HG02870 (cell line): ENCODE measurements at regions not wholly inside any gene's neighbourhood (a gene's known extent, or its start where the extent isn't known, plus 50 kb on each side); places are given as distances from the start of the nearest gene placed in this dataset.
A peak's percentile ranks its signal among the peaks of the same experiment; 100 is the strongest.

ENCODE experiments used
- ATAC-seq: cut with Tn5 transposase; IDR thresholded peaks from one replicate; pipeline ENCODE4 v1.9.1; 2021; ENCODE audit warnings: mild to moderate bottlenecking, moderate library complexity; ENCODE audit not compliant: unreplicated experiment

DNA sequence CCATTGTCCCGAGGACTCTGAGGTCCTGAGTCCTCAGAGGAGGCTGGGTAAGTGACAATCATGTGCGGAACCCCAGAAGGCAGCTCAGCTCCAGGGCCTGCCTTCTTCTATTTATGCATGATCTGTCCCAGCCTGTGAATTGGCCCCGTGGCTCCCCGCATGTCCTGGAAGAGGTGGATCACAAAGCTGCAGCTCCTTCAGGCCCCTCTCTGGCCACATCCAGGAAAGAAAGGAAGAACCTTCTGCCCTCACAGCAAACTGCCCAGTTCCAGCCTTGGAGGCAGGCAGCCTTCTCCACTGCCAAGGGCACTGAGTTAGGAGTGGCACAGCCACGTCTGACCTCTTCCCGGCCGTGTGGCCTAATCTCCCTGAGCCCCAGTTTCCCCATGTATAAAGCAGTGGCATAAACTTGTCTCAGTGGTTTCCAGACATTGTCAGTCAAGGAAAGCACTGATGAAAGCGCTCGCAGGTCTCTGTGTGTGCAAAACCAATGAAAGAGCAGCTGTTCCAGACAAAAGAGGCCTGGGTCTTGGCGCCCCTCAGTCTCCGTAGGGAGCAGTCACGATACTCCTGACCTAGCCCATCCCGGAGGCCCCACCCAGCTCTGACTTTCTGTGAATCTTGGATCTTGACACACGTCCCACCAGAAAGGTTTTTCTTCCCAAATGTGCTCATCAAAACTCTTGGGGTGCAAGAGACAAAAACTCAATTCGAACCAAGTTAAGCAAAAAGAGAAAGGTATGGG, 497.3 kb downstream of the SHQ1 start:
- ATAC-seq, result no peak

DNA sequence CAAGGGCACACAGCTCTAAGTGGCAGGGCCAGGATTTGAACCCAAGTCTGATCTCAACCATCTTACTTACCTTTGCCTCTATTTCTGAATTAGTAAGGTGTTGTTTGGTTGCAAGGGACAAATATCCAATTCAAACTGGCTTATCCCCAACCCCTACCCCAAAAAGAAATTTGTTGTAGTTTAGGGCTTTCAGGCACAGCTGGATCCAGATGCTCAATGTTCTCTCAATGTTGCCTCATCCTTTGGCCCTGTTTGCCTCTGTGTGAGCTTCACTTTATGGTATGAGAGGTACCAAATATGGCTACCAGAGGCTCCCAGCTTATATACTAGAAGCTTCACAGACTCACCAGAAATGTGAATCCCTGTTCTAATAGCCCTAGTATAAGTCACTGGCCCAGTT, 499.9 kb downstream of the SHQ1 start:
- no peak for ATAC-seq

DNA sequence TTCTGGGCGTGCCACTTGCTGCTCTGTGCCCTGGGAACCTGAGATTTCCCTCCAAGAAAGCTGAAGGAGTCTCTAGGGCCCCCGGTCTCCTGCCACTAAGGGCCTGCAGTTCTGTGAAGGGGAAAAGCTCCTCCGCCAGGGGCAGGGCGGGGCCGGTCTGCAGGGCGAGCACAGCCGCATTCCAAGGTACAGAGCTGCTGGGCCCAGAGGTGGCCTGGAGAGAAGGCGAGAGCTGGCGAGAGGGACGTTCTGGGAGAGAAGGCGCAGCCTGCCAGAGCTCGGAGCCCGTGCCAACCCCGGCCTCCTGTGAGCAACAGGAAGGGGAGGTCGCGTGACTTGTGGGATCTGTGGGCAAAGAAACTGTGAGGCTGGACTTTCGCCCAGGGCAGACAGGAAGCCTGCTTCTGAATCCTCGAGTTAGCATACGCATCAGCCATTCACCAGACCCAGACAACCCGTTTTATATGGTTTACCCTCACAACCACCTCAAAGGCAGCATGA, 500.4 kb downstream of the SHQ1 start:
- ATAC-seq, result no peak

DNA sequence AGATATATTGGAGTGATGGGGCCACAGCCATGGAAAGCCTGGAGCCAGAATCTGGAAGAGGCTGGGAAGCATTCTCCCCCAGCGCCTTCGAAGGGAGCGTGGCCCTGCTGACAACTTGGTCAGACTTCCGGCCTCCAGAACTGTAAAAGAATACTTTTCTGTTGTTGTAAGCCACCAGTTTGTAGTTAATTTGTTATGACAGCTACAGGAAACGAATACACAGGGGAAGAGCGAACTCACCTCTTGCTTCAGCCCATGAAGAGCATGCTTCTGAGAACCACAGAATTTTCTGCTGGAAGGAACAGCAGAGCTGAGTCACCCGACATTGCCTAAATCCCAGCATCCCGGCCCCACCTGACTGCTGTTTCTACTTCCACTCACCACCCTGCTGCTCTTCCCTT, 501.7 kb downstream of the SHQ1 start:
- ATAC-seq, result no peak

DNA sequence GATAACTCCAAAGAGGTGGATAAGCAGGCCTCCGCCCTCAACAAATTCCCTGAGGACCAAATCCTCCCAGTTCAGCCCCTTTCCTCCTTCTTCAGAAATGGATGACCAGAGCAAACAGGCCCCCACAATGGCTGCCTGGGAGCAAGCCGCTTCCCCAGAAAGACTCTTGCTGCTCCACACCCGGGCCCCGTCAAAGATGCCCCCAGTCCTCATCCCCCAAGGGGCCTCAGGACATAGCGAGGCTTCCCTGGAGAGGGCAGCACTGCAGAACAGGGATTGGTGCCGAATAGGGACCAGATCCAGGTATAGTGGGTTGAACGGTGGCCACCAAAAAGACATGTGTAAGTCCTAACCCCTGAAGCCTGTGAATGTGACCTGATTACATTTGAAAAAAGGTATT, 502.3 kb downstream of the SHQ1 start:
- no peak for ATAC-seq

DNA sequence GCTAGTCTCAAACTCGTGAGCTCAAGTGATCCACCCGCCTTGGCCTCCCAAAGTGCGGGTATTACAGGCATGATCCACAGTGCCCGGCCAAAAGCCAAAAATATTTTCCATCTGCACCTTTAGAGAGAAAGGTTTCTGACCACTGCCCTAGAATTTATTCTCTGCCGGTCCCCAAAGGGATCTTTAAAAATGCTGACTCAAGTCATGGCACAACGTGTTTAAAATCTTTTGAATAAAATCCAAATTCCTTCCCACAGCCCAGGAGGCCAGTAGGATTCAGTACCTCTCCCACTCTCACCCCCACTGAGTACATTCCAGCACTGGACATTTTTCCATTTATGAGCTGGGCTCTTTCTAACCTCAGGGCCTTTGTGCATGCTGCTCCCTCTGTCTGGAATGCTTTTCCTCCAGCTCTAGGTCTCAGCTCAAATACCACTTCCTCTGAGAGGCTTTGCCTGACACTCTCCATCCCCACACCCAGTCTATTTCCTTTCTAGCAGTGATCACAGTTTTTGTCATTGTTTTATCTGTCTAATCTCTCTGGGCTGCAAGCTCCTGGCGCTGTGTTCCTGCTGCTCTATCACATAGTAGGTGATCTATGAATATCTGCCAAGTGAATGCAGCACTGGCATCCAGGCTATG, 502.9 kb downstream of the SHQ1 start:
- ATAC-seq, result no peak

DNA sequence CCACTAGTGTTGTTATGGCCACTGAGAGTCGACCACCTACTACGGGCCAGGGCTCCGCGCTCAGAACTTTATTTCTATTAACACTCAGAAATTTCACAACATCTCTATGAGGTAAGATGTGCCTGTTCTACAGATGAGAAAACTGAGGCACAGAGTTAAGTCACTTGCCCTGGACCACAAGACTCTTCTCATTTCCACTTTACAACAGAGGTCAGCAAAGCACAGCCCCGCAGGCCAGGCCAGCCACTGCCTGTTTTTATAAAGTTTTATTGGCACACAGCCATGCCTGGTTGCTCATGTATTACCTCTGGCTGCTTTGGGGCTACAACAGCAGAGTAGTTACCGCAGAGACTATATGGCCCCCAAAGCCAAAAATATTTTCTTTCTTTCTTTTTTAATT, 503.6 kb downstream of the SHQ1 start:
- ATAC-seq, result no peak

DNA sequence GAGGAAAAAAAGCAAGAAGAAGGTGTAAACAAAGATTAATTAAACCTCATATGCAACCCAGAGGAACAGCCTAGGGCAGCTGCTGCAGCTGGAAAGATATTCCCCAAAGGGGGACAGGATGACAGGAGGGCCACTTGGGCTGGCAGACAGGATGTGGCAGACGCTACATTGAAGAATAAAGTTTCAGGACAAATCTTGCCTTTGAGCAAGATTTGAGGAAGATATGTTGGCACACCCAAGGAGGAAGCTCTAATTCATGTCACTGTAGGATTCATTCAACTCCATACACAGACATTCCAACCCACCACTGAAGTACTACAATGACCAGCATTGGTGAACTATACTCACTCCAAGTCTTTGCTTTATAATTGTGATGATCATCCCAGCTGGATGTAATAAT, 504.0 kb downstream of the SHQ1 start:
- ATAC-seq, result no peak

DNA sequence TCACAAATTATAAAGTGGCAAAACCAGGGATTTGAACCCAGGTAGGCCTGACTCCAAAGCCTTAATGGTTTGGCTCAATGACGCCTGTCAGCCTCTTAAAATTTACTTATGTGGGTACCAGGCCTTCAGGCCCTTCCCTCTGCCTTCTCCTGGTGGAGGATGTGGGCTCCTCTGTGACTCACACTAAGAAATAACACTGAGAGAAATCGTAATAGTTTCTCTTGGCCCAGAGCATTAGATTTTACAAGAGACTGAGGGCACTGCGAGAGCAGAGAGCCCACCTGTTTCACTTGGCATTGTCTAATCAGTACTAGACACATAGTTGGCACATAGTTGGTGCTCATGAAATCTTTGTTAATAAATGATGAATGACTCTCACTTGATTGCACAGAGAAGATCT, 505.2 kb downstream of the SHQ1 start:
- no peak for ATAC-seq

DNA sequence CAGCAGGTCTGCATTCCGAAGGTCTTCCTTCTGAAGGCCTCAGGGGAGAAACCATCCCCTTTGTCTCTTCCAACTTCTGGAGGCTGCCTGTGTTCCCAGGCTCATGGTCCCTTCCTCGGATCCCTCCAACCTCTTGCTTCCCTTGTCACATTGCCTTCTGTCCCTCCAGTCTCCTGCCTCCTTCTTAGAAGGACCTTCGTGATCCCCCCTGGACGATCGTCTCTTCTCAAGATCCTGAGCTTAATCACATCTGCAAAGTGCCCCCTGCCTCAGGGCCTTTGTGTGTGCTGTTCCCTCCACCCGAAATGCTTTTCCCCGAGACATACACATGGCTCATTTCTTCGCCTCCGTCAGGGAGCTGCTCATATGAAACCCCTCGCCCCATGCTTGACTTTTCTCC, 505.8 kb downstream of the SHQ1 start:
- no peak for ATAC-seq

DNA sequence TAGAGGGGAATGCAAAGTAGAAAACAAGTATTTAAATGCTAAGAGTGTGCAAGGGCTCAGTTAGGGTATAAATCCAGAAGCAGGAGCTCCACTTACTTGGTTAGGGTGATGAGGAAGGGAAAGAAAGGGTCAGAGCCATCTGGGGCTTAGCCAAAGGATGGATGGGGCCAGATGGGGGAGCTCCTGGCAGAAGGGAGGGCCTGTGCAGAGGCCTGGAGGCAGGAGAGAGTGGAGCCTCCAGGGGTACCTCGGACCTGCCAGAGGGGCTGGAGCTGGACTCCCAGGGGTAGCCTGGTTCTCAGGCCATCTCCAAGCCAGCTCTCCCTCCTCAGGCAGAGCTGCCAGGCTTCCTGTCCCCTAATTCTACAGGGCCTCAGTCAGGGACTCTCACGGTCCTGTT, 506.3 kb downstream of the SHQ1 start:
- no peak for ATAC-seq

DNA sequence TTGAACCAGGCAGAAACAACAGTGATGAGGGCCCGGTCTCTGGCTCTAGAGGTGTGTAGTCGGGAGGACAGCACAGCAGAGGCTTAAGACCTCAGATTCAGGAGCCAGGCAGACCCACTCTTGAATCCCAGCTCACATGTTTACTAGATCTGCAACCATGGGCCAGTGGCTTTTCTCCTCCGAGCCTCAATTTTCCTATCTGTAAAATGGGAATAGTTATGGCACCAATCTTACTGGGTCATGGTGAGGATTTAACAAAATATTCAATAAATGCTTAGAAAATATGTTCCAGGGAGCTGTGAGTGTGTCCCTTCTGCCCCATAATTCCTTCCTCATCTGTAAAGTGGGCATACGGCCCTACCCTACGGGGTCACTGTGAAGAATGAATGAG, 506.9 kb downstream of the SHQ1 start:
- ATAC-seq, result no peak

DNA sequence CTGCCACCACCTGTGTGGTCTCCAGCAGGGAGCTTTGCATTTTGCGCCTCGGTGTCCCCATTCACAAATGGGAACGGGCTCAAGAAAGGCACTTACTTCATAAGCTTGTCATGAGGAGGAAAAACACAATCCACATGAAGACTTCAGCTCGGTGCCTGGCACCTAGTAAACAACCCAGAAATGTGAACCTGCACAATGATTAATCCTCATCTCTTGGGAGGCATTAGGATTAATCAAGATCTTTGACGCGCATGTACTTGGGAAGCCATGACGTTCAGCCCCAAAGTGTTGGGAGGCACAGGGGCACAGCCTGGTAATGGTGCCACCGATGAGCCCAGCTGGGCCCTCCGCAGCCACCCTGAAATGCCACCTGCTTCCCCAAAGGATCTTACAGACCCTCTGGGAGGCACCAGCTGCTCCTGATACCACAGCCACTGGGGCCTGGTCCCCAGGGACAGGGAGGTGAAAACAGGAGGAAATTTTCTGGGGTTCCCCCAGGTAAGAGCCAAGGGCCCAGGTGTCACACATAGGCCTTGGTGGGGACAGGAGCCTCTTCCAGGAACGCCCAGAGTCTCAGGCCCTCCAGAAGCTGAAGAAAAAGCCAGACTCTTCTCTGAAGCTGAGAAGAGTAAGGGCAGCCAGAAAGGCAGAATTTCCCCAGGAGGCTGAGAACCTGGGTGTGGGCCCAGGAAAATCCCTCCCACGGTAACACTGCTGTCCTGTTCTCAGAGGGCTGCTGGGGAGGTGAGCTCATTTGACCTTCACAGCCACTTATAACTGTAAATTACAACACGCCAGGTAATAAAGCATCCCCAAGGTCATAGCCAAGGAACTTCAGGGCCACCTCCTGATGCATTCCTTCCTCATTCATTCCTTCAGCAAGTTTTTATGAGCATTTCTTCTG, 507.5 kb downstream of the SHQ1 start:
- ATAC-seq, result peak; percentile 35

DNA sequence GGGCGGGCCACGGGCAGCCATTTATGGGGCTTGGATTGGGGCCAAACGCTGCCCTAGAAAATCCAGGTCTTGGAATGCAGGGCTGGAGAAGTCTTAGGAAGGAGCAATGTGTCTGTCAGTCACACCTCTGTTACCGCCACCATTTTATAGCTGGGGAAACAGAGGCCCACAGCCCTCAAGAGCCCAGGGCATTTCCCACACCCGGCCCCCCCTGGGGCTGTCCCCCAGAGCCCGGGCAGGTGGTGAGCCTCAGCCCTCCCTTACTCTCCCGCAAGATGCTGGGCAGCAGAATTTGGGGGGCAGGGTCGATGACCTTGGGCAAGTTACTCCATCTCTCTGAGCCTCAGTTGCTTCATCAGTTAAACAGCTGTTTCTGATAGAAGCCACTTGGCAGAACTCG, 508.2 kb downstream of the SHQ1 start:
- no peak for ATAC-seq

DNA sequence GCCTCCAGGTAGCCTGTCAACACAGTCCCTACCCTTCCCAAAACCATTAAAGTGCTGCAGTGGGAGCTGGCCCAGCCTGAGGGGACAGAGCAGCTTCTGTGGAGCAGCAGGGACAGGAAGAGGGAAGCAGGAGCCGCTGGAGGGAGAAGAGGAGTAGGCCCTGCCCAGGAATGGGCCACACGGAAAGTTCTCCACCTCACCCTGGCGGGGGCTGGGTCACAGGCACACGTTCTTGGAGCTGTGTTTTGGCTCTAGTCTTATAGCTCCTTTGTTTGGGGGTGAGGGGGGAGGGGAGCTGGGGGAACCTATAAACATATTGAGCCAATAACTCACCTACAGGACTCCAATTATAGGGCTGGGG, 508.6 kb downstream of the SHQ1 start:
- ATAC-seq, result no peak

DNA sequence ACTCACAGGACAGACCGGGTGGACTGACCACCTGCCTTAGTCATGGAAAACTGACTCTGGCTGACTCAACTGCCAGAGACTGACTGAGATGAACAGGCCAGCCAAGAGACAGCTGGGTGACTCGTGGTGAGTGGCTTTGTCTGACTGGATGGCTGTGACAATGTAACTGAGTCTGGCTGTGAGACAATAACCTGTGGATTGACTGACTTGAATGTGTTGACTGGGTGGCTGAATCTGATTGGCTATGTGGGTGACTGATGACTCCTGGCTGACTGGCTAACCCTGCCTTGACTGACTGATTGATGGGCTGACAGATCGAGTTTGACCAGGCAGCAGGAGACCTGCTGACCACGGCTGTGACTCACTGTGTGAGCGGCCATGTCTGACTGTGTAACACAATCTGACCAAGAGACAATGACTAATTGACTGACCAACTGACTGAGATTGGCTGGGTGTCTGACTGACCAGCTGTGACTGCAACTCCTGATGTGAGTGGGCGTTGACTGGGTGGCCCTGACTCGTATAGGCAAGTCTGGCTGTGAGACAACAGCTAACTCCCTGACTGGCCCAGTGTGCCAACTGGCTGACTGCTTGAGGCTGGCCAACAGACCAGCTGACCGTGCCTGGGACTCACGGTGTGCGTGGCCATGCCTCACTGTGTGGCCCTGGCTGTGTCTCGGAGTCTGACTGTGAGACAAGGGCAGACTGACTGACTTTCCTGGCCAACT, 509.1 kb downstream of the SHQ1 start:
- ATAC-seq, result no peak

DNA sequence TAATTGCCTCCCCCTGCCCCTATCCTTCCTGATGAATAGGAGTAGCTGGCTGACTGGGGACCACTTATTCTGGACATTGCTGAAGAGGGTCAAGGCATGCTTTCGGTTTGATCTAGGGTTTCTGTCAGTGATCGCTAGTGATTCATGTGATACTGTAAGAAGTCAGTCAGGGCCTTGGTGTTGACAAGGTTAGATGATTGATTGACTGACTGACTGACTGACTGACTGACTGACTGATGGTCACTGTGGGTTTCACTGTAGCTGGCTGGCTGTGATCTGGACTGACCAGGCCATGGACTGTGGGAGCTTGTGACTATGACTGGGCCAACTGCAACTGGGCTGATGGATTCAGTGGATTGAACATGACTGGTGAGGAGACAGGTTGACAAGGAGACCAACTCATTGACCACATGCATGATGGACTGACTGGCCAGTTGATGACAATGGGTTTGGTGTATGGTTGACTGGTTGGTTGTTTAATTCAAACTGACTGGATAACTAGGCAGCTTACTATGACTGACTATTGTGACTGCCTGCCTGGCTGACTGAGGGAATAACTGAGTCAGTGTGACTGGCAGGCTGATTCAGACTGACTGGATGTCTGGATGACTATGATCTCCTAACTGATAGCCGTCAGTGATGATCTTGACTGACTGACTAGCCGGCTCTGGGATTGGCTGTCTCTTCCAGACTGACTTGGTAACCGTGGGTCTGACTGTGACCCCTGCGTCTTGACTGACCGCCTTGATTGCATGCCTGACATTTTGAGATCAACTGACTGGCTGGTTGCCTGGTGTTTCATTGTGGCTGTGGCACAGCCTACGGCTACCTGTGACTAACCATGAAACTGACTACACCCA, 509.9 kb downstream of the SHQ1 start:
- ATAC-seq, result no peak

DNA sequence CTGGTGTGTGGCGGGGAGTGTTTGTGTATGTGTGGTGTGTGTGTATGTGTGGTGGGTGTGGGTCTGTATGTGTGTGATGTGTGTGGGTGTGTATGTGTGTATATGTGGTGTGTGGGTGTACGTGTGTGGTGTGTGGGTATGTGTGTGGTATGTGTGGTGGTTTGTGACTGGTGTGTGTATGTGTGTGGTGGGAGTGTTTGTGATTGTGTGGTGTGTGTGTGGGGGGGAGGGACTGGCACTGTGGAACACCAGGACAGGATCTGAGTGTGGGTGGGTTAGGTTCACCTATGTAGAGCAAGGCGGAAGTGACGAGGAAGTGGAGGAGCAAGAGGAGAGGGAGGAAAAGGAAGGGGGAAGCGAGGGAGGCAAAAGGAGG, 510.8 kb downstream of the SHQ1 start:
- no peak for ATAC-seq

DNA sequence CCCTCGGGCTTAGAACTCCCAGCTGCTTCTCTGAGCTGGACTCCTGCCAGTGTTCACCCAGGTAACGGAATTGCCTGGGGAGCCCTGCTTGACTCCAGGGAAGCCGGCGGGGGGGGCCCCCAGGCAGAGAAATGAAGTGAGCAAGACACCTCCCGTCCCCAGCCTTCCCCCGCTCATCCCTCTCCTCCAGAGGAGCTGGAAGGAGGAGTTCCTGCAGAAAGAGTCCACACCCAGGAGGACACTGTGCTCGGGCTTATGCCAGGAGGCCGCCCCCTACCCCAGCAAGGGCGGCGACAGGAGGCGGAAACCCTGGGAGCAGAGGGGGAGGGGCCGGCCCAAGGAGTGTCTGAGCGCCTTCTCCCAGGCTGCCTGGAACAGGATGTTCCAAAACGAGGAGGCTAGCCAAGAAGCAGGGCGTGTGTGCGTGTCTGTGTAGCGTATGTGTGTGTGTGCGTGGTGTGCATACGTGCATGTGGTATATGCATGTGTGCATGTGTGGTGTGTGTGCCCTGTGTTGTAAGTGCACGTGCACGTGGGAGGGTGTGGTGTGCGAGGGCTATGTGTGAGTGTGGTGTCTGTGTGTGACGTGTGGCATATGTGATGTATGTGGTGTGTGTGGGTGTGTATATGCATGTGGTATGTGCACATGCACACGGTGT, 511.3 kb downstream of the SHQ1 start:
- no peak for ATAC-seq
